SH-SY5Y (cell line): ENCODE measurements at regions not wholly inside any gene's neighbourhood (a gene's known extent, or its start where the extent isn't known, plus 50 kb on each side); places are given as distances from the start of the nearest gene placed in this dataset.

Source experiments
- GATA2 ChIP-seq: IDR thresholded peaks from 2 replicates; pipeline ENCODE4 v1.6.1; 2011; ENCODE audit warnings: mild to moderate bottlenecking, low read depth, low read length
- GATA3 ChIP-seq: IDR thresholded peaks from 2 replicates; pipeline ENCODE4 v1.6.1; 2011; ENCODE audit warnings: low read depth, mild to moderate bottlenecking, low read length, moderate library complexity

GRCh38 chr12:27176765-27177164 is 67.3 kb upstream of the STK38L start:
- TF ChIP-seq GATA2 (no peak), GATA3 (no peak)

DNA sequence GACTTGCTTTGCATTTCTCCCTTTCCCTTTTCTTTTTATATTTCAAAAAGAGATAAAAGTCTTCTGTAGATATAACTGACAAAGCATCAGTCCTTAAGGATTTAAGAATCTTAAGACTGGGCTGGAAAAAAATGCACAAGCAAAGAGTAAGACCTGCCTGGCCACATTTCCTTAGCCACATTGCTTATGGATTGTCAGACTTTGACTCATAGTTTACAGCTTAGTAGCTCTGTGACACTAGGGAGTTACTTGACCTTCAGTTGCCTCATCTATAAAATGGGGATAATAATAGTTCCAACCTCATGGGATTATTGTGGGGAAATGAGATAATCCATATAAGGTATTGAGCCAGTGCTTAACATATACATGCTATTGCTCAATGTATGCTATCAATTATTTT is 66.4 kb upstream of the STK38L start:
- TF ChIP-seq GATA3 (no peak), GATA2 (no peak)

DNA sequence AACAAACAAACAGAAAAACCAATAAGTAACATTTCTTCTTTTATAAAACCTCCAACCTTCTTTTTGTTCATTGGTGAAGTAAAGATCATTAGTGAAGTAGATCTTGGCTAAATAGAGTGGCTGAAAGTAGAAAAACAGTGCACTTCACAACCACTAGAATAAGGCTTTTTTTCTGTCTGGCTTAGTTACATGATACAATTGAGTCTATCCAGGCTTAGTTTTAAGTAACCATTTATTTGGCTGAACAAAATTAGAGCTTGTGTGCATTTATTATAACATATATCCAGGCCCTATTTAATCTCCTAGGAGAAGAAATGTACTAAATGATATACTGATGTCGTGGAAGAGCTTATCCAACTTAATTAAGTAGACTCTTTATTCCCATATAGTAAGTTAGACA is 65.8 kb upstream of the STK38L start:
- TF ChIP-seq GATA2 (no peak), GATA3 (no peak)

DNA sequence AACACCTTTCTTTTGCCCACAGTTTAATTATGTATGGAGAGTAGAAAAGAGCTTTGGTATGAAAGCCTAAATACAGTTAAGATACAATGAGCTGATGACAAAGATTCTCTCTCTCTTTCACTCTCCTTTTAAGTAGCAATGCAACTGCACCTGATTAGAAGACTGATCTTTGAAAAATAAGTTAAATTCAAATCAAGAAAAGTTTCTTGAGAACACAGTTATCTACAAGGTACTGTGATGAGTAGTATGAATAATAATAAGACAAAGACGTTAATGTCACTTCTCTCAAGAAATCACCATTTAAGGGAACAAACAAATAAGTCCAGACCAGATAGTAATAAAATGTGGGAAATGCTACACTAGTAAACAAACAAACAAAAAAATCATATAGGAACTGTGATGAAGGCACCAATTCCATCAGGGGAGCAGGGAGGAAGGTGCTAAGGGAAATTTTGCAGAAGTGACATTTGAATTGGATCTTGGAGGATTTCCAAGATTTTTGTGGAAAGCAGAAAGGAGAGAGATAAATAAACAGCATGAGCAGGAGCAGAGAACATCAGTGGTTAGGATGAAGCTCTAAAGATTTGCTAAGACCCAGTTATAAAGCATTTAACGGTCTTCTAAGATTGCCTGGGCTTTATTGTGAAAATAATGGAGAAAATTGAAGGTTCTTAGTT is 65.2 kb upstream of the STK38L start:
- TF ChIP-seq GATA3 (no peak), GATA2 (no peak)

DNA sequence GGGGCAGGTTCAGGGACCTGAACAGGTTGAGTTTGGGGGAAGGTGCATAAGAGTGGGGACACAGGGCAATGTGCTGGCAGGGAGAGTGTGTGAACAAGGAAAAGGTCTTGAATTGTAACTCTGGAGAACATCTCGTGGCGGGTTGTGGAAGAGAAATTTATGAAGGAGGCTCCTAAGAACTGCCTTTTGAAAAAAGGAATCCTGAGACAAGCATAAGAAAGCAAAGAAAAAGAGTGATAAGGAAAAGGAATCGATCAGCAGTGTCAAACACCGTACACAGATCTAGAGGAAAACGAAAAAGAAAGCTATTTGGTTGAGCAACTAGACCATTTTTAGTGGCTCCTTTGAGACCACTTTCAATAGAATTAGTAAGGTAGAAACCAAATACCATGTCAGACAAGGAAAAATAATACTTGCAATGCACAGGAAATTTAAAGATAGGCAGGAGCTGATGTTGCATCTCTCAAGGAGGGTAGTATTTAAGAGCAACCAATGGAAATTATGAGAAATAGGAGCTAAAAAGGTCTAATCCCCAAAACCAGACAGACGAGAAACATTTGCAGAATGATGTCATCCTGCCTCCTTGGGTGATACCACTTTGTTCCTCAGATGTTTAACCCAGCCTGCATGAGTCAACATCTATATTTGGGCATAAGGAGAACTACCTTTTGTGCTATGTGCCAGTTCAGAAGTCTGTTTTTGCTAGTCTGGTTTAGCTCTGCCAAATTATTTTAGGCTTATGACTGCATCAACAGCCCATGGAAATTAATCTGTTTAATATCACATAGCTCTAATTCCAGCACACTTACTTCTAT is 64.5 kb upstream of the STK38L start:
- TF ChIP-seq GATA3: no peak
- no peak for TF ChIP-seq GATA2

DNA sequence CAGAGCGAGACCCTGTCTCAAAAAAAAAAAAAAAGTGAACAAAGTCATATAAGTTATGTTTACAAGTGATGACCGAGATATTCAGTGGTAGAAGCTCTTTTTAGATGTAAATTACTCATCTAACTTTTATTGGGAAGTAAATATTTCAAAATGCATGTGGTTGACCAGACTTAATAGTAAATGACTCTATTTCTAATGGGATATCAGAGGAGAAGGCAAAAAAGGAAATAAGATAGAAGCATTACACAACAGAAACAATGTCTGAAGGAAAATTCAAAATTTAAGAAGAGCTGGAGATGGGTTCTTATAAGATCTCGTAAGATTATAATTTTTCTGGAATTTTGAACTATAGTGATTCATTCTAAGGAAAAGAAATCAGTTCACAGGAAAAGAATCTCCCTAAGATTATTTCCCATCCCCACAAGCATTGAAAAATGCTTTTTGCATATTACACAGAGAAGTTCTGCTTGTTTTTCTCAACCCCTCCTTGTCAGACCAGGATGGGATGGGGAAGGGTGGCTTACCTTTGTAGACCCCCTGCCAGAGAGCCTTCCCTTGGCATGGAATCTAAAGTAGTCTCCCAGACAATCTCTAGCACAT is 63.1 kb upstream of the STK38L start:
- no peak for TF ChIP-seq GATA3
- TF ChIP-seq GATA2: no peak

DNA sequence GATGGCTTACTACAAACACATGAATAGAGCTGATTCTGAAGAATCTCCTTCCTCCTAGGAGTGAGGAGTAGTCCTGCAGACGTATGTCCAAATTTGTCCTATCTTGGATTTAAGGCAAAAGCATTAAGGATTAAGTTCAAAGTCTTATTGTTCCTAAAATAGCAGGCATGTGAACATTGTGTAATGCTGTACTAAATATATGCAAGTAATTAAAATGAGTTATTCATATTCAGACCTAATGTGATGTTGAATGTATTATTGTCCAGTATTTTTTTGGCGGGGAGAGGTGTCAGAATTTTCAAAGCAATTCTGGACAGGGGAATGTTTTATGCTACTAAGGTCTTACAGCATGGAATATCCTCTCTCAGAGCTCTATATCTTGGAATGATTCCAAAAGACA is 60.7 kb upstream of the STK38L start:
- TF ChIP-seq GATA3 (no peak), GATA2 (no peak)

GRCh38 chr12:27185234-27186021 is 58.7 kb upstream of the STK38L start:
- no peak for TF ChIP-seq GATA3
- no peak for TF ChIP-seq GATA2

DNA sequence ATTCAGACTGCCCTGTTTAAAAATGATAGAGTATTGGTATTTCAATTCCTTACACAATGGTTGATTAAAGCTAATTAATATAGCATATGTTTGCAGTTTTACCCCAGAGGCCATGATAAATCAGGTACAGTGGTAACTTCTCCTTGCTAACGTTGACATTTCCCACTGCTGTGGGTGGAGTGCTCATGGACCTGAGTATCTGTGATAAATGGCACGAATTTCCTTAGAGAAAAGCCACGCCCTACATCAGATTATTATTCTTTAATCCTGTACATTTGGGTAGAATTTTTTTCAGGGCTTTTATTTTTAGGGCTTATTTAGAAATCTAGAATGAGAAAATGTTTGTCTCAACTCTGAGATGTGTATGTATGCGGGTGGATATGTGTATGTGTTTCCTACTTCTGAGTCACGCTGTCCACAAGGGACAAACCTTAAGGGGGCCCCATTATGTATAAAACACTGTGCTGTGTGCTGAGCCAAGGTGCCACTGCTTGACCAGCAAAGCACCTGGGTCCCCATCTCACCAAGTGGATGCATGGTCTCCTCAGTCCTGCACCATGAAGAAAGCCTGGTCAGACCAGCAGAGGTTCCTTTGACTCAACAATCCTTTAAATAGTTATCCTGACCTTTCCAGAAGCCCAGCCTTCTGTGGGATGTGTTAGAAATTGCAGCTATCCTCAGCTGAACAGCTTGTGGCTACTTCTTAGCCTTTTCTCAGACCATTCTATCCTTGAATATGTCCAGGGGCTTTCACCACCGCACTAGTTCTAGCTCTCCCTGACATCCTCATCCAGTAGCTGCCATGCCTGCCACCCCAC is 57.9 kb upstream of the STK38L start:
- TF ChIP-seq GATA3 (no peak), GATA2 (no peak)

DNA sequence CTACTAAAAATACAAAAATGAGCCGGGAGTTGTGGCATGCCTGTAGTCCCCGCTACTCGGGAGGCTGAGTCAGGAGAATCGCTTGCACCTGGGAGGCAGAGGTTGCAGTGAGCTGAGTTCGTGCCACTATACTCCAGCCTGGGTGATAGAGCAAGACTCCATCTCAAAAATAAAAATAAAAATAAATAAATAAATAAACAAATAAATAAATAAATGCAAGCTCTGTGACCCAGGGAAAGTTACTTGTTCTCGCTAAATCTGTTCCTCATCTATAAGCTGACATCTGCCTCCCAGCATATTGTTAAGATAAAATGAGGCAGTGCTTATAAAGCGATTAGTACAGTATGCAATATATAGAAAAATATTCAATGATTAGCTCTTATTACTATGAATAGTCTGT is 56.4 kb upstream of the STK38L start:
- TF ChIP-seq GATA2: no peak
- no peak for TF ChIP-seq GATA3

DNA sequence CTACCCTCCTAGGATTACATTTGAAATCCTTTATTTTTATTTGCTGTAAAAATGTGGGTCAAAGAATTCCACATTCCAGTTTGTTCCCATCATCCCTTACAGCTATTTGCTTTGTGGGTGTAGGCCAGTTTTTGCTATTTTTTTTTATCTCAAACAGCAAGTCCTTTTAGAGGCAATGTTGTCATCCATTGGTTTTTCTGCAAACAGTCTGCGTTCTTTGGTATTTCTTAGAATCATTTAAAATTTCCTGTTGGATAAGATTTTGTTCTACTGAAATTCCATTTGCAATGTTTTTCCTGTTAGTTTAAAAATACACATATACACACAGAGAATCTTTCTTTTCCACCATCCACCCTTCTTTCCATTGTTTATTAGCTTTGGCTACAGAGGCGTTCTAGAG is 53.3 kb upstream of the STK38L start:
- TF ChIP-seq GATA3: no peak
- TF ChIP-seq GATA2: no peak

DNA sequence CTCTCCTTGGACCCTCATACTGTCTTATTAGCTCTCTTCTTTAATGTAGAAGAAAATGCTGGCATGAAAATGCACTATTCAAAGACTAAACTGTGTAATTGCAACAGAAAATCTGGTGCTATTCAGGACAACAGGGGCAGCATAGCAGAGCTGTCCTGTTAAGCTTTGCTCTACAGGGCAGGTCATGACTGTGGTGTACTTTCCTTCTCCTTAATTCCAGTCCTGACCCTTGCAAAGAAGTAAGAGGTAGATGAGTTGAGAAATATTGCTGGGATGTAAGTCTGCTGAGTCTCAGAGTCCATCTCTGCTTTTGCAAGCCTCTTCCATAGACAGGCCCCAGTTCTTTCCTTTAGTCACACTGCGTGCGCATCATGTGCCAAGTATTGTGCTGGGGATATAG is 52.6 kb upstream of the STK38L start:
- no peak for TF ChIP-seq GATA2
- no peak for TF ChIP-seq GATA3

DNA sequence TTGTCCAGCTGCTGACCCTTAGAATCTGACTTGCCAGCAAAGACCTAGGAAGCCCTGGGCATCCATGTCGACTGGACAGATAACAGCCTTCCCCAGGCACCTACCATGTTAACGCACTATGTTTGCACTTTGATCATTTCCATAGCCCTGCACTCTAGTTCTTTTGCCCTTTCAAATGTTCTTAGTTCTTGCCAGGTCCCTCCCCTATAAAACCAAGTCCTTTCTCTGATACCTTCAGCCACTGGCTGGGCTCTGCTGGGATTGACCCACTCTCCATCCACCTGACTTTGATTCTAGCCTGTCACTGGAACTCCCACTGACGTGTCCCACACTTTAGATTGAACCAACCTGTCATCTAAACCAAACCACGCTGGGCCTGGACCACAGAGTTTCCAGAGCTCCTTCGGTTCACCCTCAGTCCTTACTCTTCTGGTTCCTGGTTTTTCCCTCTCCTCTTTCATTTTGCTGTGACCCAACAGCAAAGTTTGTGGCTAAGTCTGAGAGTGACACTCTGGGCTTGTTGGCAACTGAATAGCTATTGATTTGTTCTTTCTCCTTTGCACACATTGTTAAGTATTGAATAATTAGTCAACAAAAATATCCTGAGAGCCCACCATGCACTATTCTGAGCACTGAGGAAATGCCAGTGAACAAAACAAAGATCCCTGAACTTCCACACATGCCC is 51.8 kb upstream of the STK38L start:
- TF ChIP-seq GATA2: no peak
- TF ChIP-seq GATA3: no peak

DNA sequence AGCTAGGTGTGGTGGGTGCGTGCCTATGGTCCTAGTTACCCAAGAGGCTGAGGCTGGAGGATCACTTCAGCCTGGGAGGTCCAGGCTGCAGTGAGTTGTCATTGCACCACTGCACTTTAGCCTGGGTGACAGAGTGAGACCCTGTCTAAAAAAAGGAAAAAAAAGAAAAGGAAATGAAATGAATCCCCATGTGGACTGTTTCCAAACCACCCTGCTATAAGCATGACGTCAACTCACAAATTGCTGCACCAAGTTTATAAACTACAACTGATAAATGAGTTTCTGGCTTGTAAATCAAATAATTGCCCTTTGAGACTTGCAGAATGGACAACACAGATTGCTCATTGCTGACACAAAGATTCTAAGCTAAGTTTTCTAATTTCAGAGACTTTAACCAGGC is 51.0 kb upstream of the STK38L start:
- no peak for TF ChIP-seq GATA2
- no peak for TF ChIP-seq GATA3
